Mesenchymal stem cell (in vitro differentiated cells and primary cell): ENCODE measurements at regions not wholly inside any gene's neighbourhood (a gene's known extent, or its start where the extent isn't known, plus 50 kb on each side); places are given as distances from the start of the nearest gene placed in this dataset.

Experiments used
- DNase-seq: peaks from one replicate; pipeline ENCODE4 v3.0.0-alpha.2; 2013
- H2AFZ ChIP-seq: one replicate; pipeline ENCODE4 v1.6.1; 2013; ENCODE audit warnings: low read depth, mild to moderate bottlenecking, control low read depth, inconsistent platforms, low read length, moderate library complexity
- H2AK5ac ChIP-seq: 2 replicates; pipeline ENCODE4 v1.6.1; 2013; ENCODE audit warnings: low read length, moderate library complexity, mild to moderate bottlenecking, inconsistent platforms; ENCODE audit not compliant: severe bottlenecking
- H2BK120ac ChIP-seq: one replicate; pipeline ENCODE4 v1.6.1; 2013; ENCODE audit warnings: low read depth, mild to moderate bottlenecking, inconsistent platforms, low read length, moderate library complexity
- H2BK12ac ChIP-seq, 2 experiments: one replicate each; pipeline ENCODE4 v1.6.1; 2013; ENCODE audit warnings: inconsistent platforms in 2 of 2, low read length in 2 of 2, mild to moderate bottlenecking in 2 of 2, moderate library complexity in 2 of 2, control low read depth in 1 of 2
- H2BK15ac ChIP-seq: one replicate; pipeline ENCODE4 v1.6.1; 2013; ENCODE audit warnings: mild to moderate bottlenecking, low read depth, inconsistent platforms; ENCODE audit not compliant: poor library complexity, severe bottlenecking
- H2BK5ac ChIP-seq: 2 replicates; pipeline ENCODE4 v1.6.1; 2013; ENCODE audit warnings: low read depth, mild to moderate bottlenecking, low read length, control low read depth, inconsistent platforms; ENCODE audit not compliant: poor library complexity, severe bottlenecking
- H3K14ac ChIP-seq, 2 experiments: one replicate each; pipeline ENCODE4 v1.6.1; 2013; ENCODE audit warnings: inconsistent platforms in 2 of 2, low read length in 2 of 2, control low read depth in 1 of 2, mild to moderate bottlenecking in 1 of 2, moderate library complexity in 1 of 2
- H3K18ac ChIP-seq, 2 experiments: one replicate each; pipeline ENCODE4 v1.6.1; 2013; ENCODE audit warnings: inconsistent platforms in 2 of 2, low read length in 2 of 2, control low read depth in 1 of 2, low read depth in 1 of 2, mild to moderate bottlenecking in 1 of 2
- H3K23ac ChIP-seq, 2 experiments: one replicate each; pipeline ENCODE4 v1.6.1; 2013; ENCODE audit warnings: inconsistent platforms in 2 of 2, low read length in 2 of 2, mild to moderate bottlenecking in 2 of 2, moderate library complexity in 2 of 2, control low read depth in 1 of 2
- H3K27ac ChIP-seq: 2 replicates; pipeline ENCODE4 v1.5.1; 2013; ENCODE audit warnings: mild to moderate bottlenecking, moderate library complexity, low read length, control low read depth, inconsistent platforms; ENCODE audit not compliant: poor library complexity, severe bottlenecking
- H3K27me3 ChIP-seq, 2 experiments: 2 replicates each; pipeline versions ENCODE4 v1.6.1 to v1.7.0; 2013; ENCODE audit warnings: low read length in 2 of 2, mild to moderate bottlenecking in 2 of 2, moderate library complexity in 2 of 2, control low read depth in 1 of 2, inconsistent platforms in 1 of 2; ENCODE audit not compliant: control insufficient read depth in 1 of 2, insufficient read depth in 1 of 2
- H3K36me3 ChIP-seq, 2 experiments: 2 replicates each; pipeline versions ENCODE4 v1.6.1 to v1.7.0; 2013; ENCODE audit warnings: low read length in 2 of 2, control low read depth in 1 of 2, inconsistent platforms in 1 of 2, low read depth in 1 of 2, mild to moderate bottlenecking in 1 of 2; ENCODE audit not compliant: insufficient read depth in 2 of 2, control insufficient read depth in 1 of 2
- H3K4ac ChIP-seq, 2 experiments: one replicate each; pipeline ENCODE4 v1.6.1; 2013; ENCODE audit warnings: inconsistent platforms in 2 of 2, low read length in 2 of 2, mild to moderate bottlenecking in 2 of 2, moderate library complexity in 2 of 2, control low read depth in 1 of 2, low read depth in 1 of 2
- H3K4me1 ChIP-seq: 2 replicates; pipeline ENCODE4 v1.6.1; 2013; ENCODE audit warnings: low read depth, low read length, control low read depth; ENCODE audit not compliant: control insufficient read depth, insufficient read depth
- H3K4me2 ChIP-seq: 2 replicates; pipeline ENCODE4 v1.6.1; 2013; ENCODE audit warnings: low read length, mild to moderate bottlenecking, inconsistent platforms; ENCODE audit not compliant: poor library complexity, severe bottlenecking
- H3K4me3 ChIP-seq, 2 experiments: 2 replicates each; pipeline versions ENCODE4 v1.5.1 to v1.7.0; 2013; ENCODE audit warnings: low read length in 2 of 2, mild to moderate bottlenecking in 2 of 2, control low read depth in 1 of 2, low read depth in 1 of 2; ENCODE audit not compliant: insufficient read depth in 1 of 2
- H3K79me1 ChIP-seq: replicated peaks from 2 replicates; pipeline ENCODE4 v1.6.1; 2013; ENCODE audit warnings: mild to moderate bottlenecking, control low read depth, low read length, inconsistent platforms; ENCODE audit not compliant: poor library complexity, severe bottlenecking
- H3K9ac ChIP-seq: 2 replicates; pipeline ENCODE4 v1.7.0; 2013; ENCODE audit warnings: mild to moderate bottlenecking, low read length, moderate library complexity
- H3K9me3 ChIP-seq: 2 replicates; pipeline ENCODE4 v1.7.0; 2013; ENCODE audit warnings: mild to moderate bottlenecking, low read length; ENCODE audit not compliant: control insufficient read depth
- H4K8ac ChIP-seq: one replicate; pipeline ENCODE4 v1.6.1; 2013; ENCODE audit warnings: inconsistent platforms, mild to moderate bottlenecking, low read length, moderate library complexity
- H4K91ac ChIP-seq: one replicate; pipeline ENCODE4 v1.6.1; 2013; ENCODE audit warnings: mild to moderate bottlenecking, low read length, inconsistent platforms
- WGBS: methylation state at CpG from one replicate; pipeline ENCODE4 v1.1.7; 2013; ENCODE audit warnings: mixed read lengths; 5-methylcytosine and 5-hydroxymethylcytosine counted together

GRCh38 chr12:68438601-68439000, 106.4 kb upstream of the MDM1 start:
- peaks cover 8% of the 10 kb centered on the region for H3K9me3 ChIP-seq
- H2BK120ac ChIP-seq = no peak overlapping the region
- H3K23ac ChIP-seq = no peak overlapping the region
- no peak overlapping the region for H2AFZ ChIP-seq
- no peak overlapping the region for H2BK12ac ChIP-seq
- H4K8ac ChIP-seq = no peak overlapping the region
- H3K4me2 ChIP-seq = no peak overlapping the region
- H3K18ac ChIP-seq = no peak overlapping the region
- DNase-seq = no peak
- WGBS = 30% methylated on average over 2 of the region's 3 CpGs
- H3K27ac ChIP-seq = no peak overlapping the region
- no peak overlapping the region for H3K9ac ChIP-seq
- no peaks in the 10 kb centered on the region for H3K79me1 ChIP-seq
- no peak overlapping the region for H3K4me3 ChIP-seq
- no peak overlapping the region for H2BK5ac ChIP-seq
- H2BK15ac ChIP-seq = no peak overlapping the region
- no peaks in the 10 kb centered on the region for H3K27me3 ChIP-seq
- H3K4me1 ChIP-seq = peaks cover 2% of the 10 kb centered on the region
- no peak overlapping the region for H2AK5ac ChIP-seq
- no peak overlapping the region for H3K14ac ChIP-seq
- H4K91ac ChIP-seq = no peak overlapping the region
- no peaks in the 10 kb centered on the region for H3K36me3 ChIP-seq
- no peak overlapping the region for H3K4ac ChIP-seq

- Histone ChIP-seq H3K4me1 (peaks cover 2% of the 10 kb centered on the region), H3K79me1 (no peaks in the 10 kb centered on the region), H3K9ac (peak overlapping the region; percentile 9), H2BK15ac (no peak overlapping the region), H3K18ac (peak overlapping the region in 1 of 2 experiments; percentile 41), H4K8ac (no peak overlapping the region), H4K91ac (no peak overlapping the region), H3K4ac (no peak overlapping the region), H3K27me3 (no peaks in the 10 kb centered on the region), H3K27ac (peak overlapping the region; percentile 1), H3K4me2 (no peak overlapping the region), H3K4me3 (no peak overlapping the region), H2BK5ac (no peak overlapping the region), H2AK5ac (no peak overlapping the region), H3K23ac (no peak overlapping the region), H3K36me3 (no peaks in the 10 kb centered on the region), H3K14ac (no peak overlapping the region), H3K9me3 (peaks cover 17% of the 10 kb centered on the region), H2BK12ac (no peak overlapping the region), H2AFZ (peak overlapping the region; percentile 63), H2BK120ac (no peak overlapping the region)
- WGBS = 98% methylated on average over 3 of the region's 4 CpGs
- DNase-seq = no peak
Observed at GRCh38 chr12:68439368-68440045, 107.3 kb upstream of the MDM1 start.

DNA sequence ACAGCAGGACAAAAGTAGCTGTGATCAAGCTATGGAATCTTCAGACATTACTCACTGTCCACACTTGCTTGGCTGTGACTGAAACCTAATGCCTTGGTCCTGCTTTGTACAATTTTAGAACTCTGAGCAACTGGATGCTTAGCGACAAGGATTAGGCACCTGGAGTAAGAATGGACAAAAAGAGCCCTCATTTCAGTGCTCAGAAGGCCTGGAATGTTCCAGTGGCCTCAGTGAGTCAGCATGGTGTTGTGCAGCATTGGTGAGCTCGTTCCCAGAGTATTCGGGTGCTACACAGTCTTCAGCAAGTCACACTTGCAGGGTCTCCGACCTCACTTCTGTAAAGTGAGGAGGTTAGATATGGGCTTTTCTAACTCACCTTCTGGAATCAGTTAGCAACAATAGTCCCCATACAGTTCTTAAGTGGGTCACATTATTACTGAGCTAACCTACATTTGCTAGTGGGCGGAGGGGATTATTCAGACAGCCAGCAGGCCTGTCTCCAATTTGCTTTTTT, 108.0 kb upstream of the MDM1 start:
- H2AFZ ChIP-seq = peak overlapping the region; percentile 63
- H3K4me3 ChIP-seq = no peak overlapping the region
- H3K27ac ChIP-seq = peak overlapping the region; percentile 1
- H3K36me3 ChIP-seq = no peaks in the 10 kb centered on the region
- no peak overlapping the region for H2BK120ac ChIP-seq
- H4K91ac ChIP-seq = no peak overlapping the region
- H3K9ac ChIP-seq = peak overlapping the region; percentile 9
- no peak overlapping the region for H4K8ac ChIP-seq
- H3K9me3 ChIP-seq = peaks cover 21% of the 10 kb centered on the region
- DNase-seq = peak; percentile 50
- peak overlapping the region in 1 of 2 experiments; percentile 52 for H2BK12ac ChIP-seq
- 45% methylated on average over 4 of the region's 5 CpGs for WGBS
- H3K79me1 ChIP-seq = no peaks in the 10 kb centered on the region
- H2BK15ac ChIP-seq = no peak overlapping the region
- H3K4ac ChIP-seq = no peak overlapping the region
- H3K18ac ChIP-seq = peak overlapping the region in 1 of 2 experiments; percentile 62
- no peak overlapping the region for H3K4me2 ChIP-seq
- H2BK5ac ChIP-seq = no peak overlapping the region
- no peaks in the 10 kb centered on the region for H3K27me3 ChIP-seq
- no peak overlapping the region for H3K14ac ChIP-seq
- H3K4me1 ChIP-seq = peaks cover 2% of the 10 kb centered on the region
- no peak overlapping the region for H3K23ac ChIP-seq
- H2AK5ac ChIP-seq = no peak overlapping the region

DNA sequence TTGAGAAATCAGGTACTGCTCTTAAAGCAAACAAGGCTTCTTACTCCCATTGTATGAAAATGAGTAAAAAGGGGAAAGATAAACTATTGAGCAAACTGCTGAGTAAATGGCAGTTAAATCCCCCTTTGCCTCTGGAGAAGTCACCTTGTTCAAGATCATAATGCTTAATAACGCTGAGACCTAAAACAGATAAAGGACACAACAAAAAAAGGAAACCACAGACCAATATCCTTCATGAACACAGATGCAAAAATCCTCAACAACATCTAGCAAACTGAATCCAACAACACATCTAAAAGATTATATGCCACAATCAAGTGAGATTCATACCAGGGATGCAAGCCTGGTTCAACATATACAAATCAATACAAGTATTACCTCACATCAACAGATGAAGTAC, 109.0 kb upstream of the MDM1 start:
- H3K36me3 ChIP-seq = no peaks in the 10 kb centered on the region
- no peak overlapping the region for H4K91ac ChIP-seq
- no peak overlapping the region for H2AK5ac ChIP-seq
- H3K27ac ChIP-seq = no peak overlapping the region
- H3K79me1 ChIP-seq = no peaks in the 10 kb centered on the region
- no peak overlapping the region for H2AFZ ChIP-seq
- no peak overlapping the region for H3K9ac ChIP-seq
- H3K4me1 ChIP-seq = peaks cover 2% of the 10 kb centered on the region
- no peak overlapping the region for H4K8ac ChIP-seq
- no peaks in the 10 kb centered on the region for H3K27me3 ChIP-seq
- no peak overlapping the region for H2BK15ac ChIP-seq
- no peak overlapping the region for H3K14ac ChIP-seq
- DNase-seq = no peak
- peaks cover 16% of the 10 kb centered on the region for H3K9me3 ChIP-seq
- no peak overlapping the region for H2BK120ac ChIP-seq
- 93% methylated on average over 1 of the region's 1 CpG for WGBS
- no peak overlapping the region for H3K4ac ChIP-seq
- H3K23ac ChIP-seq = no peak overlapping the region
- H2BK5ac ChIP-seq = no peak overlapping the region
- H3K4me2 ChIP-seq = no peak overlapping the region
- no peak overlapping the region for H3K4me3 ChIP-seq
- no peak overlapping the region for H3K18ac ChIP-seq
- H2BK12ac ChIP-seq = no peak overlapping the region
